Stimulated activated naive CD8-positive, alpha-beta T cell treated with anti-CD3 and anti-CD28 coated beads, Interleukin-15, Interleukin-2, amounts not matched to agents 100 ng/mL and 50 ng/mL, for 24 hours (primary cell): ENCODE measurements at regions not wholly inside any gene's neighbourhood (a gene's known extent, or its start where the extent isn't known, plus 50 kb on each side); places are given as distances from the start of the nearest gene placed in this dataset.

Experiments
- H3K27ac Mint-ChIP-seq: one replicate; pipeline ENCODE4 v1.8.0; 2021; ENCODE audit warnings: mild to moderate bottlenecking, mixed read lengths
- H3K27me3 Mint-ChIP-seq: one replicate; pipeline ENCODE4 v1.8.0; 2021; ENCODE audit warnings: mixed read lengths
- H3K36me3 Mint-ChIP-seq: one replicate; pipeline ENCODE4 v1.8.0; 2021; ENCODE audit warnings: low read depth, mixed read lengths
- H3K4me1 Mint-ChIP-seq: one replicate; pipeline ENCODE4 v1.8.0; 2021; ENCODE audit warnings: low read depth, mixed read lengths
- H3K4me3 Mint-ChIP-seq: one replicate; pipeline ENCODE4 v1.8.0; 2021; ENCODE audit warnings: mild to moderate bottlenecking, mixed read lengths
- H3K9me3 Mint-ChIP-seq: one replicate; pipeline ENCODE4 v1.8.0; 2021; ENCODE audit warnings: mixed read lengths

DNA sequence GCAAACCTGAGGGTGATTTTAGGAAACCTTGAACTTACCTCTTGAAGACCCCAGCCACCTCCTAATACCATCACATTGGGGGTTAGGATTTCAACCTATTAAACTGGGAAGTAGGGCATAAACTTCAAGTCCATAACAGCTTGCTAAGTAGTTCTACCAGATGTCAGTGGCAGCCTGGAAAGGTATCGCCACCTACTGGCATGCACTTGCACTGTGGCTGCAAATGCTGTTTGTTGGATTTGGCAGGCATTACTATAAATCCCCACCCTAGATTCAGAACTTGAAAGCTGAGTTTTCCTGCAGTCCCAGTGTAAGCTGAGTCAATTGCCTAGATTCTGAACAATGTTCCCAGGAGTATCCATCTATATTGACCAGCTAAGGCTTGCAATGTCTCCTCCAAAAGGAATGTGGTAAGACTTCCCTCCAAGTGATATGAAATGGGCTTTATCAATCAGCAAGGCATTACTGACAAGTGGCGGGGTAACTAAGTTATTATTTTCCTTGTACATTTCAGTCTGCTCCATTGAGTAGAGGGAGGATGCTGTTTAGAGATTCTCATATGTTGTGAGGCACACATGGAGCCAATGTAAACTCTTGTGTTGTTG is 474.5 kb downstream of the PTPRC start:
- Mint-ChIP-seq H3K4me3 (no peak overlapping the region), H3K36me3 (no peaks in the 10 kb centered on the region), H3K4me1 (peaks cover 8% of the 10 kb centered on the region), H3K9me3 (no peaks in the 10 kb centered on the region), H3K27ac (no peak overlapping the region), H3K27me3 (no peaks in the 10 kb centered on the region)

DNA sequence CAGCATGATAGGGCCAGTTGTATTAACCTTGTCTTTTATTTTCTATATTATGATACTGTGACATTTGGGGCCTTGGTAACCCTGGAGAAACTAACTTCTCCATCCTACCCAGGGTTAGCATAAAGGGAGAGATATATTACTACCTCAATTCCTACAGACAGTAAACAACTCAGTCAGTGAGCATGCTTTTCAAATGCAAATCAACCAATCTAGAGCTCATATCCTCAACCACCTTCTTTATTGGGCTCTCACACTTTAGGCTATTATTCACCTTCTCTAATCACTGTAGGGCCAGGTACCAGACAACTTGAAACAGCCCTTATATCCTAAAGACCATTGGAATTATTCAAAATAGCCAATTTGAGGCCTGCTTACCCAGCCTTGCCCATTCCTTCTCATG is 477.6 kb downstream of the PTPRC start:
- no peaks in the 10 kb centered on the region for H3K36me3 Mint-ChIP-seq
- H3K4me3 Mint-ChIP-seq: no peak overlapping the region
- peaks cover 8% of the 10 kb centered on the region for H3K4me1 Mint-ChIP-seq
- H3K9me3 Mint-ChIP-seq: no peaks in the 10 kb centered on the region
- no peaks in the 10 kb centered on the region for H3K27me3 Mint-ChIP-seq
- H3K27ac Mint-ChIP-seq: no peak overlapping the region

DNA sequence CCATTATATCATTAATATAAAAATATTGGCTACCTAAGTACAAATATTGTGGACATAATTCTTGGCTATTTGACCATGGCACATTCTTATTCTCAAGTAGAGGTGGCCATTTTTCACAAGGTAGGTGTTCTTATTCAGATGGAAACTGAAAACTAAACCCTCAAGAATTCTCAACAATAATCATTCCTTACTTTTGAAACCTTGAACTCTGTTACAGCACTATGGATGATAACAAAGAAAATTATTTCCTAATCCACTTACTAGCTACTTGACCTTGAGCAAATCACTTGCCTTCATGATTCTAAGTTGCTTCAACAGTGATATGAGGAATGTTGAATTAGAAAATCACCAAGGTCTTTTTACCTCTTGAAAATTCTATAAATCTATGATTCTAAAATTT is 482.2 kb downstream of the PTPRC start:
- Mint-ChIP-seq H3K27me3 (no peaks in the 10 kb centered on the region), H3K27ac (no peak overlapping the region), H3K4me3 (no peak overlapping the region), H3K36me3 (no peaks in the 10 kb centered on the region), H3K9me3 (no peaks in the 10 kb centered on the region), H3K4me1 (peaks cover 20% of the 10 kb centered on the region)

DNA sequence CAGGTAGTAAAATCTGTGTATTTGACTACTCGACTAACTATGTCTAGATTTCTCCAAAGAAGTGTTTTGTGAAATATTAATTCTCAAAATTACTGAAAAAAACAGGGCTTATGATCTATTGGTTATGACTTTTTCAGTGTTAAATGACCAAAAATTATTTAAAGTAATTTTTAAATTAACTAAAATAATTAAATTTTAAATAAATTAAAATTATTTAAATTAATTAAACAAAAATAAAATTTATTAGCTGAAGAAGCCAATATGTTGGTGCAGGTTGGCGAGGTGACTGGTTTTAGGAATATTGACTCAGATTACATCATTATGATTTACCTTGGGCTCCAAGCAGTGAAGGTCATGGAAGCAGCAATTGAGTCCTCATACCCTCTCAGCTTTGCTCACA is 483.2 kb downstream of the PTPRC start:
- Mint-ChIP-seq H3K9me3 (no peaks in the 10 kb centered on the region), H3K4me1 (peaks cover 19% of the 10 kb centered on the region), H3K36me3 (no peaks in the 10 kb centered on the region), H3K27ac (no peak overlapping the region), H3K4me3 (no peak overlapping the region), H3K27me3 (no peaks in the 10 kb centered on the region)

DNA sequence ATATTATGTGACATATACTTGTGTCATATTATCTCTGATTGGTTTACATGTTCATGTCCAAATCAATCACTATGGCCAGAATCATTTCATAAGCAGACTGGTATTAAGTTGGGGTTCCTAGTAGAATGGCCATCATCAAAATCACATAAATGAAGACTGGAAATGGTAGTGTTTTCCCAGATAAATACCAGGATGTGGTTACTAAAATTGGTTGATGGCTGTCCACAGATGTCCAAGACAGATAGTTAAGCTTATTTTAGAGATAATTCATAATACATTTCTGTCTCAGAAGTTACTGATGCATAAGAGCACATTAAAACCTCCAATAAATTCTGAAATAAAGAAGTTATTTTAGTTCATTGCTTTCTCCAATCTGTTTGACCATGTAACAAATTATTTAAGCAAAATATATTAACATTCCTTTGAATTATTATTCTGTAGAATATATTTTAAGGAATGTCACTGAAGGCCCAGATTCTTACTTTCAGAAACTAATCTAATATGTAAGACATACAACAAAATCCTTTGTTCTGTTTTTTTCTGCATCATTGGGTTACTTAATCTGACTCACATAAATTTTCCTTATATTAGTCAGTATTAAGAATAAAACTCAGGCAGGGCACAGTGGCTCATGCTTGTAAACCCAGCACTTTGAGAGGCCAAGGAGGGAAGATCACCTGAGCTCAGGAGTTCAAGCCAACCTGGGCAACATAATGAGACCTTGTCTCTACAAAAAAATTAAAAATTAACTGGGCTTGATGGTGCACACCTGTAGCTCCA is 483.9 kb downstream of the PTPRC start:
- Mint-ChIP-seq H3K27me3 (no peaks in the 10 kb centered on the region), H3K4me1 (peaks cover 19% of the 10 kb centered on the region), H3K4me3 (no peak overlapping the region), H3K36me3 (no peaks in the 10 kb centered on the region), H3K9me3 (no peaks in the 10 kb centered on the region), H3K27ac (no peak overlapping the region)

DNA sequence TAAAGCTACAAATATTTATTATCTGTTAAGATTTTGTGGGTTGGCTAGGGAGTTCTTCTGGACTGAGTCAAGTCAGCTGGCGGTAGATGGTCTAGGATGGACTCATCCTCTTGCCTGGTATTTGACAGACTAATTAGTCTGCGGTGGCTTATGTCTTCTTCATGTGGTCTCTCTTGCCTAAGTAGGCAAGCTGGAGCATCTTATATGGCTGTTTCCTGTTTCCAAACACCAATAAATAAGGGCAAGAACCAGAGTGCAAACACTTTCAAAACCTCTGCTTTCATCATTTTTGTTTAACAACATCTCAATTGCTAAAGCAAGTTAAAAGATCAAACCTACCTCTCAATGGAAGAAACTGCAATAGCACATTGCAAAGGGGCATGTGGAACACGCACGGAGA is 484.8 kb downstream of the PTPRC start:
- H3K27me3 Mint-ChIP-seq: no peaks in the 10 kb centered on the region

DNA sequence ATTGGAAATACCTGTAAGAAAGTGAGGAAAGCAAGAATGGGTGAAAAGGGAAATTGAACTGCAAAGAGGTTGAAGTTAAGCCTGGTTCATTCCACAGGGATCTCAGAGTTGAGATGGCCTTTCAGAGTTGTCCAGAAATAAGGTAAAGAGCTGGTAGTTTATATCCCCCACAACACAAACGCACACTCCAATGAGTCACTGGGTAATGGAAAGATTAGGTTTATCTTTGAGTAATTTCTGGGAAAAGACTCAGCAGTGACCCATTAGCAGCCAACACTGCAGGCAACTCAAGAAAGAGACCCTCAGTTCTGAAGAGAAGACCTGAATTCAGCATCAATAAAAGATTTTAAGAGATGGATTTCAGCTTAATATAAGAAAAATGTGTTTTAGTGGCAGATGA is 485.5 kb downstream of the PTPRC start:
- H3K4me3 Mint-ChIP-seq: no peak overlapping the region
- no peaks in the 10 kb centered on the region for H3K36me3 Mint-ChIP-seq
- peaks cover 19% of the 10 kb centered on the region for H3K4me1 Mint-ChIP-seq
- H3K27me3 Mint-ChIP-seq: no peaks in the 10 kb centered on the region
- H3K27ac Mint-ChIP-seq: peak overlapping the region; percentile 10
- H3K9me3 Mint-ChIP-seq: no peaks in the 10 kb centered on the region

More for the DNA sequence above, 484.8 kb downstream of the PTPRC start:
- no peaks in the 10 kb centered on the region for H3K9me3 Mint-ChIP-seq
- peaks cover 19% of the 10 kb centered on the region for H3K4me1 Mint-ChIP-seq
- no peaks in the 10 kb centered on the region for H3K36me3 Mint-ChIP-seq
- H3K27ac Mint-ChIP-seq: peak overlapping the region; percentile 13
- no peak overlapping the region for H3K4me3 Mint-ChIP-seq

DNA sequence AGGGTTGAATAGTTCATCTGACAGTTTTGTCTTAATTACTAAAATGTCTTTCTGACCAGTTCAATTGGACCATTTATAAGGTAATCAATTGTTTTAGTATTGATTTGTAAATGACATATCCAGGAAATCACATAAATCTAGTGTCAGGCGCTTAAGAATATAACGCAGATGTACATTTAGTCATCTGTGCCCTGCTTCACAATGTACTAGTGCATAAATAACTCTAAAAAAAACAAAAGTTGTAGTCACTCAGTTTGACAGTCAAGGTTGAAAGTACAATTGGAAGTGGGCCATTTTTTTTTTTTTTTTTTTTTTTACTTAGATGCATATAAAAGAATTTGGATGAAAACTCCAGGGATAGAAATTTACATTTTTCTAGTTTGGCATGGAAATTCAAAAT is 490.4 kb downstream of the PTPRC start:
- Mint-ChIP-seq H3K27me3 (no peaks in the 10 kb centered on the region), H3K4me1 (peaks cover 7% of the 10 kb centered on the region), H3K27ac (no peak overlapping the region), H3K4me3 (no peak overlapping the region), H3K9me3 (peaks cover 3% of the 10 kb centered on the region), H3K36me3 (no peaks in the 10 kb centered on the region)

DNA sequence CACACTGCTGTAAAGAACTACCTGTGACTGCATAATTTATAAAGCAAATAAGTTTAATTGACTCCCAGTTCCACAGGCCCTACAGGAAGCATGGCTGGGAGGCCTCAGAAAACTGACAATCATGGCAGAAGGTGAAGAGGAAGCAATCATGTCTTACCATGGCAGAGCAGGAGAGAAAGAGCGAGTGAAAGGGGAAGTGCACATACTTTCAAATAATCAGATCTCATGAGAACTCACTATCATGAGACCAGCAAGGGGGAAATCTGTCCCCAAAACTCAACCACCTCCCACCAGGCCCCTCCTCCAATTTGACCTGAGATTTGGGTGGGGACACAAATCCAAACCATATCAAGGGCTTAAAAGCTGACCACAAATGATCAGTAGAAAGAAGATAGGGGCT is 493.2 kb downstream of the PTPRC start:
- peaks cover 3% of the 10 kb centered on the region for H3K9me3 Mint-ChIP-seq
- H3K27me3 Mint-ChIP-seq: no peaks in the 10 kb centered on the region
- H3K4me1 Mint-ChIP-seq: no peaks in the 10 kb centered on the region
- H3K27ac Mint-ChIP-seq: no peak overlapping the region
- H3K4me3 Mint-ChIP-seq: no peak overlapping the region
- no peaks in the 10 kb centered on the region for H3K36me3 Mint-ChIP-seq

DNA sequence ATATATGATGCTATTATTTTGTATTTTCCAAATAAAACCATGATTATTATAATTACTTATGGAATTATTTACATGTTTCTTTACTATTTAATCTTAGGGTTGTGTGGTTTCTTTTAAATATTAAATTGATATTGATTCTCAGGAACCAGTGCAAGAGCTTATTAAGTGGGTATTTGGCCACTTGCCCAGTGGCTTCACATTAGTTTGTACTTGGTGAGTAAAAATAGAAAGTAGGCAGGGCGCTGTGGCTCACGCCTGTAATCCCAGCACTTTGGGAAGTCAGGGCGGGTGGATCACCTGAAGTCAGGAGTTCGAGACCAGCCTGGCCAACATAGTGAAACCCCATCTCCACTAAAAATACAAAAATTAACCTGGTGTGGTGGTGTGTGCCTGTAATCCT is 497.1 kb downstream of the PTPRC start:
- Mint-ChIP-seq H3K4me3 (no peak overlapping the region), H3K9me3 (peaks cover 3% of the 10 kb centered on the region), H3K27ac (no peak overlapping the region), H3K4me1 (no peaks in the 10 kb centered on the region), H3K27me3 (no peaks in the 10 kb centered on the region), H3K36me3 (no peaks in the 10 kb centered on the region)

DNA sequence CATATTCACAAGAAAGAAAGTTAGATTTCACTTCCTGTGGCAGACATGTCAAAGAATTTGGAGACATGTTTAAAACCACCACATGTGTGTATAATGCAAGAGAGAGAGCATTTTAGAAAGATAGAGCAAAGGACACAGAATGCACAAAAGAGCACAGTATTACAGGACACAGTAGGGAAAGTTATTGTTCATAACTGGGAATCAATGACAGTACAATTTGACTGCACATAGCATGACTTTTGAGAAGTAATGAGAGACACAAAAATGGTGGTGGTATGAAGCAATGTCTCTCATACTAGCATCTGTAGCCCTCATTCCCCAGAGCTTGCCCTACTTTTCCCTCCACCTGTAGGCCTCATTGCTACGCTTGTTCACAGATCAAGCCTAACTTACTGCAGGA is 499.2 kb downstream of the PTPRC start:
- H3K4me1 Mint-ChIP-seq: no peaks in the 10 kb centered on the region

DNA sequence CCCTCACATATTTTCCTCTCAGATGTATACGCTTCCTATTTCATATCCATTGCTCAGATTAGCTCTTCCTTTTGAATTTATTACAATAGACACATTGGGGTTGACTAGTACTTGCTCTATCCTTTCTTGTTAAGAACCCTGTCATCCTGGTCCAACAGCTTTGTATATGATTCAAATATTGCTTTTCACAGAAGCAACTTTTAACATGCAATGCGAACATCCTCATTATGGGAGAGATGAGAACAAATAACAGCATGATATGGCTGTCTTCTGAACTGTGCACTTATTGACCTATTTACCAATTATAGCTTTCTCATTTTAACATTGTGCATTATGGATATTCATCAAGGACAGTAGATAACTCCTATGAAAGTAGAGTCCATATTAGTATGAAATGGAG is 510.8 kb downstream of the PTPRC start:
- Mint-ChIP-seq H3K9me3 (no peaks in the 10 kb centered on the region), H3K4me1 (no peaks in the 10 kb centered on the region), H3K27ac (peak overlapping the region; percentile 22), H3K27me3 (peaks cover 19% of the 10 kb centered on the region), H3K4me3 (no peak overlapping the region), H3K36me3 (no peaks in the 10 kb centered on the region)

More for the DNA sequence above, 499.2 kb downstream of the PTPRC start:
- Mint-ChIP-seq H3K9me3 (no peaks in the 10 kb centered on the region), H3K36me3 (no peaks in the 10 kb centered on the region), H3K27ac (no peak overlapping the region), H3K27me3 (no peaks in the 10 kb centered on the region), H3K4me3 (no peak overlapping the region)

DNA sequence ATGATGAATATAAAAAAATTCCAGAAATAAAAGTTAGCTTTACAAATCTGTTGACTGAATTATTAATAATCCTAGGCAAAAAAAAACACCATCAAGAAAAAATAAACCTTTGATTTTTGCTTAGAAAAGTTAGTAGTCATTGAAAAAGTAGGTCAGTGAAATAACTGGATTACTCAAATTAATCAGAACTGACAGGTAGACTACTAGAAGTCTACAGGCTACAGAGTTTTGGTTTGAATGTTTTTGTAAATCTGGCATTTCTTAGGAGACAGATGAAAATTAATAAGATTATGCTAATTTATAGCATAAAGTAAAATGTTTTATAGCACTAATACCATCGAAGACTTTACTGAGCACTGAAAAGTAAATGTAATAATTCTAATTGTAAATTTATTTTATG is 511.9 kb downstream of the PTPRC start:
- Mint-ChIP-seq H3K4me1 (no peaks in the 10 kb centered on the region), H3K27me3 (peaks cover 14% of the 10 kb centered on the region), H3K27ac (no peak overlapping the region), H3K9me3 (no peaks in the 10 kb centered on the region), H3K36me3 (no peaks in the 10 kb centered on the region), H3K4me3 (no peak overlapping the region)

DNA sequence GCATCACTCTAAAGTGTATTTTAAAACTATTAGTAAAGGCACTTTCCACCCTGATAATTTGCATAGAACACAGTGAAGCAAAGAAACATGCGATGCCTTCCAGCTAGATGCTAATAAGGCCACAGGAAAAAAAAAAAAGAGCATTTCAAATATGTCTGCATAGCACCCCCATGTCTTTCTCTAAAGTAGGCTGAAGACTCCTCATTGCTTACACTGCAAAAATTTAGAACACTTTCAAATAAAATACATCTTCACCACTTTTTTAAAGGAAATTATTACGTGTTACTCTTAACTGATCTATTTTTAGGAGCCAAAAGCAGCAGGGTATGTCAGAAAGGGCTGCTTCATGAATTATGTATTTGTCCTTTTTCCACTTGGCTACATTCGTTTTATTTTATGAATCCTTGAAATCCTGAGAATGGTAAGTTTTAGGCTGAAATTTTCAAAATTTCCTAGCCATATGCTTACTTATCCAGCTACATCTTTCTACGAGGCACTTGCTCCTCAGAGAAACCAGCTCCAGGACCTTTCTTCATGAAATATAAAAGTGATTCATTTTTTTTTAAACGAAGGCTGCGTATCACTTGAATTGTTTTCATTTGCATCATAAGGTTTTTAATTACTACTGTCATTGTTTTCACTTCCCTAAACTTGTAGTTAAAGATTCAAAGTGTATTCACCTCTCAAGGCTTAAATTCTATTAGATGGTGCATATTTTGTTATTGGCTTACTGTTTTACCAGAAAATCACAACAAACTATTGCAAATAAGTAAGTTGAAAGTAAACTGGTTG is 513.0 kb downstream of the PTPRC start:
- Mint-ChIP-seq H3K27ac (no peak overlapping the region), H3K9me3 (peaks cover 3% of the 10 kb centered on the region), H3K4me1 (no peaks in the 10 kb centered on the region), H3K4me3 (no peak overlapping the region), H3K27me3 (peaks cover 14% of the 10 kb centered on the region), H3K36me3 (no peaks in the 10 kb centered on the region)

DNA sequence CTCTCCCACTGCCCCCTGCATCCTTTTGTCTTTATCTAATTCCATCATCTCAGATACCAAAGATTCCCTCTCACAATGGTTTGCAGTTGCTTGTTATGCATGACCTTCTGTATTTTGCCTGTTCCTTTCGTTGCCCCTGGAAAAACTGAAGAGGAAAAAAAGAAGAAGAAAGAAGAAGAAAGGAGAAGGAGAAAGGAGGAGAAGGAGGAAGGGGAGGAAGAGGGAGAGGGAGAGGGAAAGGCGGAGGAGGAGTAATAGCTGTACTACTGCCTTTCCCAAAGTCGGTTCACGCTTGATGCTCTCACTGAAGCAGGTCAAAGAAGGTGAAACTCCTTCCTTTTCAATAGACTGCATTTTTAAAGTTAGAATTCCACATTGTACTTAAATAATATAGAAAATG is 513.8 kb downstream of the PTPRC start:
- H3K4me3 Mint-ChIP-seq: no peak overlapping the region
- peaks cover 3% of the 10 kb centered on the region for H3K9me3 Mint-ChIP-seq
- H3K27ac Mint-ChIP-seq: no peak overlapping the region
- no peaks in the 10 kb centered on the region for H3K4me1 Mint-ChIP-seq
- H3K36me3 Mint-ChIP-seq: no peaks in the 10 kb centered on the region
- H3K27me3 Mint-ChIP-seq: peaks cover 14% of the 10 kb centered on the region
